ENCODE measurements at regions not wholly inside any gene's neighbourhood (a gene's known extent, or its start where the extent isn't known, plus 50 kb on each side); places are given as distances from the start of the nearest gene placed in this dataset.

- no peak for FAIRE-seq
Observed at GRCh38 chr2:198219292-198219691, 414.9 kb downstream of the PLCL1 start.

GRCh38 chr2:198214114-198214596 is 409.8 kb downstream of the PLCL1 start:
- DNase-seq (ENCODE audit: low read depth, low spot score), result no peak
- Histone ChIP-seq H3K9me3 (ENCODE audit: control insufficient read depth, low read depth, low read length) (no peaks in the 10 kb centered on the region), H3K27me3 (ENCODE audit: control insufficient read depth, extremely low read depth, insufficient read depth, low read length) (no peaks in the 10 kb centered on the region), H3K9me1 (ENCODE audit: control insufficient read depth, extremely low read depth, insufficient read depth, low read length) (no peaks in the 10 kb centered on the region), H3K4me2 (ENCODE audit: control insufficient read depth, extremely low read depth, insufficient read depth, low read depth, low read length) (no peak overlapping the region), H3K9ac (ENCODE audit: control insufficient read depth, extremely low read depth, insufficient read depth, low read length) (no peak overlapping the region), H3K36me3 (ENCODE audit: control insufficient read depth in 2 of 2, extremely low read depth in 1 of 2, insufficient read depth in 2 of 2, low read length in 2 of 2) (no peaks in the 10 kb centered on the region), H3K4me1 (ENCODE audit: control insufficient read depth, extremely low read depth, insufficient read depth, low read length) (no peaks in the 10 kb centered on the region), H2AFZ (ENCODE audit: control insufficient read depth, low read length) (no peak overlapping the region), H3K27ac (ENCODE audit: control insufficient read depth, insufficient read depth, low read length) (no peak overlapping the region), H3K4me3 (ENCODE audit: control insufficient read depth in 2 of 3, extremely low read depth in 1 of 3, insufficient read depth in 2 of 3, low read depth in 1 of 3, low read length in 3 of 3) (no peak overlapping the region), H3K79me2 (ENCODE audit: control insufficient read depth, insufficient read depth, low read length) (no peaks in the 10 kb centered on the region), H4K20me1 (ENCODE audit: control insufficient read depth, extremely low read depth, insufficient read depth, low read length) (no peaks in the 10 kb centered on the region)
- dilution Hi-C loops (cut with MboI; ENCODE audit: extremely low pct_ligation_motif_present, low sequenced_read_pairs), result no loop called here
- no peak for FAIRE-seq
- TF ChIP-seq CTCF (optimal IDR thresholded peaks at IDR 0.05 in 1 of 3, IDR thresholded peaks at IDR 0.05 in 1 of 3, conservative IDR thresholded peaks at IDR 0.05 in 1 of 3; ENCODE audit: extremely low read depth in 1 of 3, insufficient read depth in 2 of 3, low read length in 3 of 3) (no peak), EZH2 (IDR thresholded peaks at IDR 0.05; ENCODE audit: low read length) (no peak)

More at GRCh38 chr2:198219292-198219691, 414.9 kb downstream of the PLCL1 start:
- no peaks in the 10 kb centered on the region for H3K4me1 ChIP-seq (ENCODE audit: control insufficient read depth, extremely low read depth, insufficient read depth, low read length)
- no peaks in the 10 kb centered on the region for H3K79me2 ChIP-seq (ENCODE audit: control insufficient read depth, insufficient read depth, low read length)
- no peak overlapping the region for H3K4me3 ChIP-seq (ENCODE audit: control insufficient read depth in 2 of 3, extremely low read depth in 1 of 3, insufficient read depth in 2 of 3, low read depth in 1 of 3, low read length in 3 of 3)
- H3K27me3 ChIP-seq (ENCODE audit: control insufficient read depth, extremely low read depth, insufficient read depth, low read length), result no peaks in the 10 kb centered on the region
- H2AFZ ChIP-seq (ENCODE audit: control insufficient read depth, low read length), result no peak overlapping the region
- dilution Hi-C loops (cut with MboI; ENCODE audit: extremely low pct_ligation_motif_present, low sequenced_read_pairs), result no loop called here
- TF ChIP-seq EZH2 (IDR thresholded peaks at IDR 0.05; ENCODE audit: low read length), result no peak
- no peak for TF ChIP-seq CTCF (optimal IDR thresholded peaks at IDR 0.05 in 1 of 3, IDR thresholded peaks at IDR 0.05 in 1 of 3, conservative IDR thresholded peaks at IDR 0.05 in 1 of 3; ENCODE audit: extremely low read depth in 1 of 3, insufficient read depth in 2 of 3, low read length in 3 of 3)
- no peak for DNase-seq (ENCODE audit: low read depth, low spot score)
- no peaks in the 10 kb centered on the region for H4K20me1 ChIP-seq (ENCODE audit: control insufficient read depth, extremely low read depth, insufficient read depth, low read length)
- no peak overlapping the region for H3K4me2 ChIP-seq (ENCODE audit: control insufficient read depth, extremely low read depth, insufficient read depth, low read depth, low read length)
- no peak overlapping the region for H3K9ac ChIP-seq (ENCODE audit: control insufficient read depth, extremely low read depth, insufficient read depth, low read length)
- H3K9me3 ChIP-seq (ENCODE audit: control insufficient read depth, low read depth, low read length), result no peaks in the 10 kb centered on the region
- H3K27ac ChIP-seq (ENCODE audit: control insufficient read depth, insufficient read depth, low read length), result no peak overlapping the region
- H3K36me3 ChIP-seq (ENCODE audit: control insufficient read depth in 2 of 2, extremely low read depth in 1 of 2, insufficient read depth in 2 of 2, low read length in 2 of 2), result no peaks in the 10 kb centered on the region
- no peaks in the 10 kb centered on the region for H3K9me1 ChIP-seq (ENCODE audit: control insufficient read depth, extremely low read depth, insufficient read depth, low read length)

All from keratinocyte (primary cell).